ENCODE measurements at regions not wholly inside any gene's neighbourhood (a gene's known extent, or its start where the extent isn't known, plus 50 kb on each side); places are given as distances from the start of the nearest gene placed in this dataset.

DNA sequence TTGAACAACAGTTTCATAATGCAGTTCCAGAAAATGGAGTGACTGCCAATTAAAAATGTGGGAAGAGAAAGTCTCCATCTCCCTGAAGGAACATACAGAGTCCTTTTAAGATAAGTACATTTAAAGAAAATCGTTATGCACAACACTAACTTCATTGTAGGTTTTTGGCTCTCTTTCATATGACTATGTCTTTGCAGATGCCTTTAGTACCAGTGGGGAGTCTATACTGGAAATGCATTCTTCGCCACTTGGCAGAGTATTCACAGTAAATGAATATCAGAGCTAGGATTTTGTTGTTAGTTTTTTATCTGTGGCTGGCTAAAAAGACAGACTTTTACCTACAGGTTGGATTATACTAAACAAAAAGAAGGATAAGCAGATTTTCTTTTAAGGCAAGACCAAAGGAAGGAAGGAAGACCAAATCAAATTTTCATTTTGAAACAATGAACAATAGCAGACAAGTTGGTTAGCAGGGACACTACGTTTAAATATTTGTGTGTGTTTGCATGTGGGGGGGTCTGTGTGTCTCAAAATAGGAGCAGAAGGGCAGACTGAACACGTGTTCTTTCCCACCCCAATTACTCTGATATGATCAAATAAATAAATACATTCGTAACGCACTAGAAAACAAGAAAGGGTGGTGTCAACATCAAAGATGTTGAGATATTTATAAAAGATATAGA lies 124.5 kb downstream of the BTG1 start:
- H3K27me3 ChIP-seq (ENCODE audit: low read depth, low read length), result no peaks in the 10 kb centered on the region
- no peak overlapping the region for H3K27ac ChIP-seq (ENCODE audit: low read length)
- no peak for TF ChIP-seq EZH2phosphoT487 (IDR thresholded peaks at IDR 0.05; ENCODE audit: low read depth)
- TF ChIP-seq, protein P1, sequence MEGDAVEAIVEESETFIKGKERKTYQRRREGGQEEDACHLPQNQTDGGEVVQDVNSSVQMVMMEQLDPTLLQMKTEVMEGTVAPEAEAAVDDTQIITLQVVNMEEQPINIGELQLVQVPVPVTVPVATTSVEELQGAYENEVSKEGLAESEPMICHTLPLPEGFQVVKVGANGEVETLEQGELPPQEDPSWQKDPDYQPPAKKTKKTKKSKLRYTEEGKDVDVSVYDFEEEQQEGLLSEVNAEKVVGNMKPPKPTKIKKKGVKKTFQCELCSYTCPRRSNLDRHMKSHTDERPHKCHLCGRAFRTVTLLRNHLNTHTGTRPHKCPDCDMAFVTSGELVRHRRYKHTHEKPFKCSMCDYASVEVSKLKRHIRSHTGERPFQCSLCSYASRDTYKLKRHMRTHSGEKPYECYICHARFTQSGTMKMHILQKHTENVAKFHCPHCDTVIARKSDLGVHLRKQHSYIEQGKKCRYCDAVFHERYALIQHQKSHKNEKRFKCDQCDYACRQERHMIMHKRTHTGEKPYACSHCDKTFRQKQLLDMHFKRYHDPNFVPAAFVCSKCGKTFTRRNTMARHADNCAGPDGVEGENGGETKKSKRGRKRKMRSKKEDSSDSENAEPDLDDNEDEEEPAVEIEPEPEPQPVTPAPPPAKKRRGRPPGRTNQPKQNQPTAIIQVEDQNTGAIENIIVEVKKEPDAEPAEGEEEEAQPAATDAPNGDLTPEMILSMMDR (IDR thresholded peaks at IDR 0.05; ENCODE audit: low read depth, low read length), result no peak
- no peaks in the 10 kb centered on the region for H3K79me2 ChIP-seq (ENCODE audit: low read length)
- no peaks in the 10 kb centered on the region for H3K9me3 ChIP-seq (ENCODE audit: insufficient read depth, low read length)
- H3K4me1 ChIP-seq (ENCODE audit: low read length), result peaks cover 9% of the 10 kb centered on the region
- H3K4me2 ChIP-seq (ENCODE audit: low read length), result no peak overlapping the region
- no peaks in the 10 kb centered on the region for H4K20me1 ChIP-seq (ENCODE audit: insufficient read depth, low read length)
- H3K4me3 ChIP-seq (ENCODE audit: low read length), result no peak overlapping the region
- H2AFZ ChIP-seq (ENCODE audit: low read depth, low read length), result no peak overlapping the region
- H3K36me3 ChIP-seq (replicated peaks; ENCODE audit: low read depth, low read length), result no peaks in the 10 kb centered on the region
- no peak overlapping the region for H3K9ac ChIP-seq (ENCODE audit: low read length)

DNA sequence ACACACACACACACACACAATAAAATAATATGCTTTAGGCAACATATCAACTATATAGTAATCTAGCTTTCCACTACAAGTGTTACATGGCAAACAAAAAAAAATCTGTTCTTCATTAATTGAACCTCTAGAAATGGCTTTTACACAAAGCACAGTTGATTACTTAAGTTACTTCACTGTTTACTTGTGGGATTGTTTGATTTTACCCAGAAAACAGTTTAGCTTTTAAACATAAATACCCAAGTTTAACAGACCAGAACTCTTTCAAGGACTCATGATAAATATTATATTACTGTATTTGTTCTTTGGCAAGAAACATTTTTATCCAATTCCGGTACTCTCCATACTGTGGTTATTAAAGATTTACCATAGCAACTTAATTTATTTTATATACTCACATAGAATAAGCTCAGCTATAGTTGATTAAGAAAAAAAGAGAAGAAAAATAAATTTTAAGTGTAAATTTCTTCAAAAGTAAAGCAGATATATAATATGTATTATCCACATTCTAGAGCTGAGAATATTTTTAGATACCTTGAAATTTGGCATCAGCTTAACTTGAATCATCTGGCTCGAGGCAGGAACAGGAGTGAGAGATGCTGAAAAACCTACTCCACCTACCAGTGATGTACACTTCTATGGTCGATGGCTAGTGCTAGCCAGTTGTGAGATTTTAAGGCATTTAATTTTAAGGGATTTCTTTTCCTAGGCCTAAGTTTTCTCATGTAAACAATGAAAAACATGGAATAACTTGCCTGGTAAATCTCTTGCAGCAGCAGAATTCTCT lies 126.0 kb downstream of the BTG1 start:
- no peak overlapping the region for H2AFZ ChIP-seq (ENCODE audit: low read depth, low read length)
- H3K4me2 ChIP-seq (ENCODE audit: low read length), result no peak overlapping the region
- H3K9me3 ChIP-seq (ENCODE audit: insufficient read depth, low read length), result no peaks in the 10 kb centered on the region
- no peak overlapping the region for H3K4me3 ChIP-seq (ENCODE audit: low read length)
- no peak overlapping the region for H3K27ac ChIP-seq (ENCODE audit: low read length)
- H3K36me3 ChIP-seq (replicated peaks; ENCODE audit: low read depth, low read length), result no peaks in the 10 kb centered on the region
- no peaks in the 10 kb centered on the region for H3K27me3 ChIP-seq (ENCODE audit: low read depth, low read length)
- H3K9ac ChIP-seq (ENCODE audit: low read length), result no peak overlapping the region
- no peaks in the 10 kb centered on the region for H3K79me2 ChIP-seq (ENCODE audit: low read length)
- TF ChIP-seq EZH2phosphoT487 (IDR thresholded peaks at IDR 0.05; ENCODE audit: low read depth), result no peak
- TF ChIP-seq, protein P1 (IDR thresholded peaks at IDR 0.05; ENCODE audit: low read depth, low read length), result no peak
- H4K20me1 ChIP-seq (ENCODE audit: insufficient read depth, low read length), result no peaks in the 10 kb centered on the region
- H3K4me1 ChIP-seq (ENCODE audit: low read length), result peaks cover 9% of the 10 kb centered on the region

DNA sequence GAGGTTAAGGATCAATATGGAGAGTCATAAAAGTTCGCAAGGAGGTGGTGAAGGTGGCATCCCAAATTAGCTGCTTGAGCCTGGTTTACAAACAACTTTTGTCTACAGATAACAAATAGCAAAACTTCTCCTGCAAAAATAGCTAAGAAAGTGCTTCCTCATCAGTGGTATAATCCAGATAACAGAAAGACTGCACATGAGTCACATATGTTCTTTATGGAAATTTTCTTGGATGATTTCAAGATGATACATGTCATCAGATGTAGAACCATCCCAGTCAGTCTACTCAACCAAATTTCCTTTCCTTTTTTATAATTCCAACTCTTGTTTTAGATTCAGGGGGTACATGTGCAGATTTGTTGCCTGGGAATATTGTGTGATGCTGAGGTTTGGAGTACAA lies 133.0 kb downstream of the BTG1 start:
- Histone ChIP-seq H3K4me1 (ENCODE audit: low read length) (peaks cover 10% of the 10 kb centered on the region), H3K27me3 (ENCODE audit: low read depth, low read length) (no peaks in the 10 kb centered on the region), H3K4me2 (ENCODE audit: low read length) (no peak overlapping the region), H3K36me3 (replicated peaks; ENCODE audit: low read depth, low read length) (no peaks in the 10 kb centered on the region), H3K4me3 (ENCODE audit: low read length) (no peak overlapping the region), H4K20me1 (ENCODE audit: insufficient read depth, low read length) (no peaks in the 10 kb centered on the region), H3K27ac (ENCODE audit: low read length) (no peak overlapping the region), H3K79me2 (ENCODE audit: low read length) (no peaks in the 10 kb centered on the region), H2AFZ (ENCODE audit: low read depth, low read length) (no peak overlapping the region), H3K9me3 (ENCODE audit: insufficient read depth, low read length) (no peaks in the 10 kb centered on the region), H3K9ac (ENCODE audit: low read length) (no peak overlapping the region)
- TF ChIP-seq, protein P1 (IDR thresholded peaks at IDR 0.05; ENCODE audit: low read depth, low read length), result no peak
- no peak for TF ChIP-seq EZH2phosphoT487 (IDR thresholded peaks at IDR 0.05; ENCODE audit: low read depth)

Measured in OCI-LY3 (cell line).